ENCODE measurements at regions not wholly inside any gene's neighbourhood (a gene's known extent, or its start where the extent isn't known, plus 50 kb on each side); places are given as distances from the start of the nearest gene placed in this dataset.
"Not testable (repeated sequence)": the region's sequence is repeated elsewhere in the genome, so short reads cannot be mapped to it uniquely, and the experiment has no call there.

- FAIRE-seq, result no peak
- peak; percentile 4 for DNase-seq (ENCODE audit: insufficient read length, low spot score)
Measured at GRCh38 chr18:68387246-68387645, 327.7 kb downstream of the TMX3 start.

GRCh38 chr18:68383979-68384378, 330.9 kb downstream of the TMX3 start:
- DNase-seq (ENCODE audit: insufficient read length, low spot score); FAIRE-seq: not testable (repeated sequence)

- DNase-seq (ENCODE audit: insufficient read length, low spot score) (no peak), FAIRE-seq (no peak)
Measured at GRCh38 chr18:68376926-68377325, 338.0 kb downstream of the TMX3 start.

GRCh38 chr18:68362907-68363306, 352.0 kb downstream of the TMX3 start:
- DNase-seq (ENCODE audit: insufficient read length, low spot score) (no peak), FAIRE-seq (no peak)

- DNase-seq (ENCODE audit: insufficient read length, low spot score) (no peak), FAIRE-seq (no peak)
Measured at GRCh38 chr18:68355637-68356036, 359.3 kb downstream of the TMX3 start.

- FAIRE-seq, result no peak
- DNase-seq (ENCODE audit: insufficient read length, low spot score), result no peak
Measured at GRCh38 chr18:68354176-68354575, 360.7 kb downstream of the TMX3 start.

- DNase-seq (ENCODE audit: insufficient read length, low spot score) (no peak), FAIRE-seq (no peak)
Measured at GRCh38 chr18:68342039-68342659, 372.8 kb downstream of the TMX3 start.

GRCh38 chr18:68340606-68341005, 374.3 kb downstream of the TMX3 start:
- FAIRE-seq, result no peak
- DNase-seq (ENCODE audit: insufficient read length, low spot score), result no peak

- DNase-seq (ENCODE audit: insufficient read length, low spot score) (no peak), FAIRE-seq (no peak)
Measured at GRCh38 chr18:68330658-68331057, 384.2 kb downstream of the TMX3 start.

- no peak for FAIRE-seq
Measured at GRCh38 chr18:68323921-68324320, 391.0 kb downstream of the TMX3 start.

GRCh38 chr18:68316636-68317035, 398.3 kb downstream of the TMX3 start:
- FAIRE-seq, result no peak
- peak; percentile 6 for DNase-seq (ENCODE audit: insufficient read length, low spot score)

More at GRCh38 chr18:68323921-68324320, 391.0 kb downstream of the TMX3 start:
- DNase-seq (ENCODE audit: insufficient read length, low spot score), result no peak

GRCh38 chr18:68314403-68314802, 400.5 kb downstream of the TMX3 start:
- DNase-seq (ENCODE audit: insufficient read length, low spot score), result peak; percentile 3
- FAIRE-seq, result no peak

- FAIRE-seq, result no peak
- DNase-seq (ENCODE audit: insufficient read length, low spot score), result no peak
Measured at GRCh38 chr18:68301441-68301840, 413.5 kb downstream of the TMX3 start.

- DNase-seq (ENCODE audit: insufficient read length, low spot score) (no peak), FAIRE-seq (no peak)
Measured at GRCh38 chr18:68299906-68300305, 415.0 kb downstream of the TMX3 start.

- DNase-seq (ENCODE audit: insufficient read length, low spot score), result no peak
- no peak for FAIRE-seq
Measured at GRCh38 chr18:68298330-68298729, 416.6 kb downstream of the TMX3 start.

GRCh38 chr18:68288408-68288807, 426.5 kb downstream of the TMX3 start:
- DNase-seq (ENCODE audit: insufficient read length, low spot score) (no peak), FAIRE-seq (no peak)

- no peak for DNase-seq (ENCODE audit: insufficient read length, low spot score)
- FAIRE-seq, result no peak
Measured at GRCh38 chr18:68284236-68284780, 430.6 kb downstream of the TMX3 start.

GRCh38 chr18:68283834-68284233, 431.1 kb downstream of the TMX3 start:
- DNase-seq (ENCODE audit: insufficient read length, low spot score), result no peak
- no peak for FAIRE-seq

- DNase-seq (ENCODE audit: insufficient read length, low spot score) (no peak), FAIRE-seq (no peak)
Measured at GRCh38 chr18:68282232-68282631, 432.7 kb downstream of the TMX3 start.

- peak; percentile 27 for DNase-seq (ENCODE audit: insufficient read length, low spot score)
- FAIRE-seq, result no peak
Measured at GRCh38 chr18:68275616-68276015, 439.3 kb downstream of the TMX3 start.

GRCh38 chr18:68270017-68270416, 444.9 kb downstream of the TMX3 start:
- FAIRE-seq, result no peak
- no peak for DNase-seq (ENCODE audit: insufficient read length, low spot score)

GRCh38 chr18:68267583-68267982, 447.3 kb downstream of the TMX3 start:
- FAIRE-seq (no peak), DNase-seq (ENCODE audit: insufficient read length, low spot score) (no peak)

GRCh38 chr18:68263481-68263880, 451.4 kb downstream of the TMX3 start:
- no peak for FAIRE-seq
- DNase-seq (ENCODE audit: insufficient read length, low spot score), result no peak
